ENCODE measurements at regions not wholly inside any gene's neighbourhood (a gene's known extent, or its start where the extent isn't known, plus 50 kb on each side); places are given as distances from the start of the nearest gene placed in this dataset.
"Not testable (repeated sequence)": the region's sequence is repeated elsewhere in the genome, so short reads cannot be mapped to it uniquely, and the experiment has no call there.

DNA sequence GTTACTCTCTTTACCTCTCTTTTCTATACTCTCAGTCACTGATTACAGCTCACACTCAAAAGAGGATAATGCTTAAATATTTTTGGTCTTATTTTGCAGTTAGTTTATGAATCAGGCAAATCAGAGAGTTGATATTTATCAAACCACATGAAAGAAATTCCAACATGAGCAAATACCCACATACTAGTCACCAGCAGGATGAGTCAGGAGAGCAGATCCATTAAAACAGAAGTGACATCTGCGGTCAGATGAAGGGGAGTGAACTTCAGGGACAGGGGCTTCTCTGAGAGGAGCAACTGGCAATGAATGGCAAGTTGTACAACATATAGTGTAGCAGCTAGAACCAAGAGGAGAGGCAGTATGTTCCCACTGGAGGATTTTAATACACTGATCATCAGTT, 258.7 kb downstream of the SYT10 start:
- H3K4me2 ChIP-seq, result no peak overlapping the region

DNA sequence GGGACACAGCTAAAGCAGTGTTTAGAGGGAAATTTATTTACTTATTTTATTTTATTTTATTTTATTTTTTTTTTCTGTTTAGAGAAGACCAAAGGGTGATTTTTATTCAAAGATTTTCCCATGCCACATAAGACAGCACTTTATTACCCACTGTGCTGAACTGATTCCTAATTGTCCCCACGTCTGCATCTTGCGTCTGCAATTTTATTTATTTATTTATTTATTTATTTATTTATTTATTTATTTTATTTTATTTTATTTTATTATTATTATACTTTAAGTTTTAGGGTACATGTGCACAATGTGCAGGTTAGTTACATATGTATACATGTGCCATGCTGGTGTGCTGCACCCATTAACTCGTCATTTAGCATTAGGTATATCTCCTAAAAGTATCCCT, 269.7 kb upstream of the PKP2 start:
- WGBS (ENCODE audit: low lambda C conversion rate, missing lambda C conversion rate), result 88% methylated on average over 3 of the region's 3 CpGs
- H2AFZ ChIP-seq, result not testable (repeated sequence)

More for the DNA sequence above, 258.7 kb downstream of the SYT10 start:
- Histone ChIP-seq H3K27me3 (no peaks in the 10 kb centered on the region), H3K4me1 (ENCODE audit: insufficient read depth) (no peaks in the 10 kb centered on the region), H4K20me1 (ENCODE audit: insufficient read depth, poor library complexity, severe bottlenecking) (no peaks in the 10 kb centered on the region), H3K79me2 (no peaks in the 10 kb centered on the region), H3K27ac (no peak overlapping the region), H3K9me3 (ENCODE audit: low read depth) (no peaks in the 10 kb centered on the region), H3K4me3 (no peak overlapping the region), H3K36me3 (replicated peaks; ENCODE audit: insufficient read depth, low read depth) (no peaks in the 10 kb centered on the region), H3K9me2 (replicated peaks; ENCODE audit: insufficient read depth) (no peaks in the 10 kb centered on the region), H2AFZ (no peak overlapping the region)
- WGBS (ENCODE audit: low lambda C conversion rate, missing lambda C conversion rate), result 71% methylated on average over 1 of the region's 1 CpG
- DNase-seq (ENCODE audit: low spot score), result no peak
- TF ChIP-seq, protein P1, sequence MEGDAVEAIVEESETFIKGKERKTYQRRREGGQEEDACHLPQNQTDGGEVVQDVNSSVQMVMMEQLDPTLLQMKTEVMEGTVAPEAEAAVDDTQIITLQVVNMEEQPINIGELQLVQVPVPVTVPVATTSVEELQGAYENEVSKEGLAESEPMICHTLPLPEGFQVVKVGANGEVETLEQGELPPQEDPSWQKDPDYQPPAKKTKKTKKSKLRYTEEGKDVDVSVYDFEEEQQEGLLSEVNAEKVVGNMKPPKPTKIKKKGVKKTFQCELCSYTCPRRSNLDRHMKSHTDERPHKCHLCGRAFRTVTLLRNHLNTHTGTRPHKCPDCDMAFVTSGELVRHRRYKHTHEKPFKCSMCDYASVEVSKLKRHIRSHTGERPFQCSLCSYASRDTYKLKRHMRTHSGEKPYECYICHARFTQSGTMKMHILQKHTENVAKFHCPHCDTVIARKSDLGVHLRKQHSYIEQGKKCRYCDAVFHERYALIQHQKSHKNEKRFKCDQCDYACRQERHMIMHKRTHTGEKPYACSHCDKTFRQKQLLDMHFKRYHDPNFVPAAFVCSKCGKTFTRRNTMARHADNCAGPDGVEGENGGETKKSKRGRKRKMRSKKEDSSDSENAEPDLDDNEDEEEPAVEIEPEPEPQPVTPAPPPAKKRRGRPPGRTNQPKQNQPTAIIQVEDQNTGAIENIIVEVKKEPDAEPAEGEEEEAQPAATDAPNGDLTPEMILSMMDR (IDR thresholded peaks at IDR 0.05; ENCODE audit: poor library complexity), result no peak
- TF ChIP-seq EZH2phosphoT487 (IDR thresholded peaks at IDR 0.05; ENCODE audit: low read depth, severe bottlenecking, unreplicated experiment) (no peak), EZH2 (IDR thresholded peaks at IDR 0.05; ENCODE audit: borderline replicate concordance) (no peak)

DNA sequence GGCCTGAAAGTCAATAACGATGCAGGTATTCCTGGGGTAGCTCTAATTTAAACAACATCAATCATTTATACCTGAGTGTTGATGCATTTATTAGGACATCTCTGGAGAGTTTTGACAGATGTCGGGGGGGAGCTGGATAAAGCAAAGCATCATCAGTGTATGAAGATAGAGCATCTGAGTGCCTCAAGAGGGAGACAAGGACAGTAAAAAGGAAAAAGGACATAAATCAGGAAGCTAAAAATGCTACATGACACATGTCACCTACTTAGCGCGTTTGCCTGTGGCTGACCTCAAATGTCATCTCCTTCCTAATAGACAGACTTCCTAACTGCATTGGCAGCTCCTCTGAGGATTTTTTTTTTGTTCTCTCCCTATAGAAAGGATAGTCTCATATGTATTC, 259.5 kb upstream of the PKP2 start:
- H3K9me2 ChIP-seq (replicated peaks; ENCODE audit: insufficient read depth), result no peaks in the 10 kb centered on the region
- WGBS (ENCODE audit: low lambda C conversion rate, missing lambda C conversion rate), result 89% methylated on average over 4 of the region's 4 CpGs
- no peaks in the 10 kb centered on the region for H3K9me3 ChIP-seq (ENCODE audit: low read depth)
- H3K4me1 ChIP-seq (ENCODE audit: insufficient read depth), result no peaks in the 10 kb centered on the region
- H3K36me3 ChIP-seq (replicated peaks; ENCODE audit: insufficient read depth, low read depth), result no peaks in the 10 kb centered on the region
- DNase-seq (ENCODE audit: low spot score), result no peak
- no peak for TF ChIP-seq EZH2phosphoT487 (IDR thresholded peaks at IDR 0.05; ENCODE audit: low read depth, severe bottlenecking, unreplicated experiment)
- TF ChIP-seq, protein P1 (IDR thresholded peaks at IDR 0.05; ENCODE audit: poor library complexity), result no peak
- no peak for TF ChIP-seq EZH2 (IDR thresholded peaks at IDR 0.05; ENCODE audit: borderline replicate concordance)
- H4K20me1 ChIP-seq (ENCODE audit: insufficient read depth, poor library complexity, severe bottlenecking), result no peaks in the 10 kb centered on the region
- no peak overlapping the region for H3K27ac ChIP-seq
- H3K79me2 ChIP-seq, result no peaks in the 10 kb centered on the region
- H3K4me2 ChIP-seq, result no peak overlapping the region
- no peaks in the 10 kb centered on the region for H3K27me3 ChIP-seq
- no peak overlapping the region for H2AFZ ChIP-seq
- no peak overlapping the region for H3K4me3 ChIP-seq

More for the DNA sequence above, 269.7 kb upstream of the PKP2 start:
- not testable (repeated sequence) for H3K4me1 ChIP-seq (ENCODE audit: insufficient read depth); H3K9me3 ChIP-seq (ENCODE audit: low read depth); H3K9me2 ChIP-seq (replicated peaks; ENCODE audit: insufficient read depth); H3K27ac ChIP-seq; H4K20me1 ChIP-seq (ENCODE audit: insufficient read depth, poor library complexity, severe bottlenecking); H3K27me3 ChIP-seq; H3K4me2 ChIP-seq; H3K36me3 ChIP-seq (replicated peaks; ENCODE audit: insufficient read depth, low read depth); H3K4me3 ChIP-seq; H3K79me2 ChIP-seq; DNase-seq (ENCODE audit: low spot score)

DNA sequence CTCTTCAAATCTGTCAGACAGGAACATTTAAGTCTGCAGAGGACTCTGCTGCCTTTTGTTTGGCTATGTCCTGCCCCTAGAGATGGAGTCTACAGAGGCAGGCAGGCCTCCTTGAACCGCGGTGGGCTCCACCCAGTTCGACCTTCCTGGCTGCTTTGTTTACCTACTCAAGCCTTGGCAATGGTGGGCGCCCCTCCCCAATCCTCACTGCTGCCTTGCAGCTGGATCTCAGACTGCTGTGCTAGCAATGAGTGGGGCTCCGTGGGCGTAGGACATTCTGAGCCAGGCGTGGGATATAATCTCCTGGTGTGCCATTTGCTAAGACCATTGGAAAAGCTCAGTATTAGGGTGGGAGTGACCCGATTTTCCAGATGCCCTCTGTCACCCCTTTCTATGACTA, 250.7 kb upstream of the PKP2 start:
- not testable (repeated sequence) for H3K9me3 ChIP-seq (ENCODE audit: low read depth); H3K4me3 ChIP-seq; H3K36me3 ChIP-seq (replicated peaks; ENCODE audit: insufficient read depth, low read depth); H3K79me2 ChIP-seq; H4K20me1 ChIP-seq (ENCODE audit: insufficient read depth, poor library complexity, severe bottlenecking); H3K4me1 ChIP-seq (ENCODE audit: insufficient read depth); H3K9me2 ChIP-seq (replicated peaks; ENCODE audit: insufficient read depth); H3K27ac ChIP-seq; H3K27me3 ChIP-seq; H2AFZ ChIP-seq; H3K4me2 ChIP-seq; DNase-seq (ENCODE audit: low spot score)
- 90% methylated on average over 8 of the region's 8 CpGs for WGBS (ENCODE audit: low lambda C conversion rate, missing lambda C conversion rate)

DNA sequence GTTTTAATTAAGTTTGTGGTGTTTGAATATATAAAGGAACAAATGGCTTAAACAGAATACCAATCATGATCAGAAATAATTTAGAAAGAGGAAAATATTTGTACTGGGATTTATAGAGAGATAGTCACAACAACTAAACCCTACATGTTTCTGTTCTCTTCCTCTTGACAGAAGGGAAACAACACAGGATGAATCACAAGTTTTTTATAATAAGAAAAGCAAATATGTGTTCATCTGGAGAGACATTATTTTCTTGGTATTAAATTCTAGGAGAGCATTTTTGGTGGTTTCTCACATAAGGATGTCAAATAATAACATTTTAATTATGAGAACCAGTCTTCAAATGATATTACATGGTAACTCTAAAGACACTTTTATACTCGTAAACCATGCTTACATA, 232.9 kb upstream of the PKP2 start:
- H3K79me2 ChIP-seq, result no peaks in the 10 kb centered on the region
- no peak overlapping the region for H3K4me3 ChIP-seq
- no peaks in the 10 kb centered on the region for H3K36me3 ChIP-seq (replicated peaks; ENCODE audit: insufficient read depth, low read depth)
- H3K4me1 ChIP-seq (ENCODE audit: insufficient read depth), result no peaks in the 10 kb centered on the region
- DNase-seq (ENCODE audit: low spot score), result no peak
- no peak for TF ChIP-seq EZH2 (IDR thresholded peaks at IDR 0.05; ENCODE audit: borderline replicate concordance)
- no peaks in the 10 kb centered on the region for H3K27me3 ChIP-seq
- no peak overlapping the region for H3K27ac ChIP-seq
- no peak overlapping the region for H2AFZ ChIP-seq
- no peaks in the 10 kb centered on the region for H3K9me3 ChIP-seq (ENCODE audit: low read depth)
- H3K9me2 ChIP-seq (replicated peaks; ENCODE audit: insufficient read depth), result no peaks in the 10 kb centered on the region
- no peaks in the 10 kb centered on the region for H4K20me1 ChIP-seq (ENCODE audit: insufficient read depth, poor library complexity, severe bottlenecking)
- H3K4me2 ChIP-seq, result no peak overlapping the region
- WGBS (ENCODE audit: low lambda C conversion rate, missing lambda C conversion rate), result 97% methylated on average over 1 of the region's 1 CpG

Measured in hepatocyte (in vitro differentiated cells).